ENCODE measurements at regions not wholly inside any gene's neighbourhood (a gene's known extent, or its start where the extent isn't known, plus 50 kb on each side); places are given as distances from the start of the nearest gene placed in this dataset.
"Not testable (repeated sequence)": the region's sequence is repeated elsewhere in the genome, so short reads cannot be mapped to it uniquely, and the experiment has no call there.

- H3K4me1 ChIP-seq = no peaks in the 10 kb centered on the region
- no peak overlapping the region for H3K27ac ChIP-seq
- H3K4me3 ChIP-seq = no peak overlapping the region
- H3K27me3 ChIP-seq = no peaks in the 10 kb centered on the region
- peaks cover 0 to 4% (median 0%) of the 10 kb centered on the region in 4 donors for H3K9me3 ChIP-seq
- no peaks in the 10 kb centered on the region for H3K36me3 ChIP-seq
- DNase-seq (ENCODE audit: low spot score in 2 of 2) = no peak
- 93 to 95% methylated on average over 4 of the region's 4 CpGs for WGBS, 2 donors
- TF ChIP-seq CTCF (IDR thresholded peaks at IDR 0.05) (no peak), EP300 (IDR thresholded peaks at IDR 0.05) (no peak), POLR2A (IDR thresholded peaks at IDR 0.05) (no peak)
Measured at GRCh38 chr3:59499954-59500353, 450.1 kb upstream of the CFAP20DC start.

GRCh38 chr3:59499000-59499399, 449.2 kb upstream of the CFAP20DC start:
- Histone ChIP-seq H3K36me3 (no peaks in the 10 kb centered on the region), H3K4me1 (no peaks in the 10 kb centered on the region), H3K27me3 (no peaks in the 10 kb centered on the region), H3K4me3 (no peak overlapping the region), H3K9me3 (peaks cover 0 to 4% (median 0%) of the 10 kb centered on the region in 4 donors), H3K27ac (no peak overlapping the region)
- DNase-seq (ENCODE audit: low spot score in 2 of 2) = no peak
- no peak for TF ChIP-seq CTCF (IDR thresholded peaks at IDR 0.05)
- TF ChIP-seq POLR2A (IDR thresholded peaks at IDR 0.05) = no peak
- TF ChIP-seq EP300 (IDR thresholded peaks at IDR 0.05) = no peak
- 84 to 87% methylated on average over 15 of the region's 15 CpGs for WGBS, 2 donors

GRCh38 chr3:59496250-59496649, 446.4 kb upstream of the CFAP20DC start:
- TF ChIP-seq EP300 (IDR thresholded peaks at IDR 0.05) (no peak), POLR2A (IDR thresholded peaks at IDR 0.05) (no peak), CTCF (IDR thresholded peaks at IDR 0.05) (no peak)
- H3K27me3 ChIP-seq = no peaks in the 10 kb centered on the region
- no peak for DNase-seq (ENCODE audit: low spot score in 2 of 2)
- H3K4me3 ChIP-seq = no peak overlapping the region
- no peaks in the 10 kb centered on the region for H3K36me3 ChIP-seq
- WGBS, 2 donors = 84 to 90% methylated on average over 5 of the region's 5 CpGs
- no peaks in the 10 kb centered on the region for H3K9me3 ChIP-seq
- no peak overlapping the region for H3K27ac ChIP-seq
- H3K4me1 ChIP-seq = no peaks in the 10 kb centered on the region

GRCh38 chr3:59494969-59495368, 445.1 kb upstream of the CFAP20DC start:
- H3K36me3 ChIP-seq; DNase-seq (ENCODE audit: low spot score in 2 of 2); H3K27ac ChIP-seq; H3K9me3 ChIP-seq; H3K4me1 ChIP-seq; H3K27me3 ChIP-seq; H3K4me3 ChIP-seq: not testable (repeated sequence)
- WGBS, 2 donors = 69 to 77% methylated on average over 1 of the region's 1 CpG

GRCh38 chr3:59486520-59486919, 436.7 kb upstream of the CFAP20DC start:
- 56 to 61% methylated on average over 3 of the region's 3 CpGs for WGBS, 2 donors
- Histone ChIP-seq H3K9me3 (no peaks in the 10 kb centered on the region), H3K27me3 (no peaks in the 10 kb centered on the region), H3K4me1 (no peaks in the 10 kb centered on the region), H3K27ac (no peak overlapping the region), H3K4me3 (no peak overlapping the region), H3K36me3 (no peaks in the 10 kb centered on the region)
- DNase-seq (ENCODE audit: low spot score in 2 of 2) = no peak
- TF ChIP-seq POLR2A (IDR thresholded peaks at IDR 0.05) = no peak
- TF ChIP-seq EP300 (IDR thresholded peaks at IDR 0.05) = no peak
- no peak for TF ChIP-seq CTCF (IDR thresholded peaks at IDR 0.05)

- WGBS, 2 donors = 87 to 90% methylated on average over 3 of the region's 3 CpGs
- Histone ChIP-seq H3K36me3 (no peaks in the 10 kb centered on the region), H3K27ac (no peak overlapping the region), H3K4me1 (no peaks in the 10 kb centered on the region), H3K9me3 (no peaks in the 10 kb centered on the region), H3K4me3 (no peak overlapping the region), H3K27me3 (no peaks in the 10 kb centered on the region)
- no peak for TF ChIP-seq CTCF (IDR thresholded peaks at IDR 0.05)
- no peak for TF ChIP-seq EP300 (IDR thresholded peaks at IDR 0.05)
- no peak for DNase-seq (ENCODE audit: low spot score in 2 of 2)
Measured at GRCh38 chr3:59483191-59483590, 433.4 kb upstream of the CFAP20DC start.
